ENCODE measurements at regions not wholly inside any gene's neighbourhood (a gene's known extent, or its start where the extent isn't known, plus 50 kb on each side); places are given as distances from the start of the nearest gene placed in this dataset.

- Histone ChIP-seq H3K27me3 (ENCODE audit: control insufficient read depth in 4 of 4, insufficient read depth in 4 of 4, low read length in 3 of 4) (no peaks in the 10 kb centered on the region), H3K9ac (ENCODE audit: low read depth in 1 of 2, low read length in 2 of 2) (no peak overlapping the region), H3K4me3 (ENCODE audit: low read depth in 1 of 3, low read length in 3 of 3) (no peak overlapping the region), H3K4me1 (ENCODE audit: control insufficient read depth in 4 of 4, insufficient read depth in 4 of 4, low read length in 3 of 4) (no peaks in the 10 kb centered on the region), H3K36me3 (ENCODE audit: control insufficient read depth in 4 of 4, insufficient read depth in 3 of 4, low read depth in 1 of 4, low read length in 3 of 4) (no peaks in the 10 kb centered on the region), H3K27ac (ENCODE audit: low read depth in 1 of 2, low read length in 2 of 2) (no peak overlapping the region), H3K9me3 (ENCODE audit: control insufficient read depth in 4 of 4, low read length in 3 of 4) (no peaks in the 10 kb centered on the region)
- 32% methylated on average over 1 of the region's 1 CpG for WGBS
- no peak for DNase-seq (ENCODE audit: low spot score)
- no peak for TF ChIP-seq TAF1 (conservative IDR thresholded peaks at IDR 0.05)
- TF ChIP-seq HNF4G (IDR thresholded peaks at IDR 0.05): no peak
- TF ChIP-seq ZBTB33 (IDR thresholded peaks at IDR 0.05): no peak
- no peak for TF ChIP-seq JUND (IDR thresholded peaks at IDR 0.05)
- no peak for TF ChIP-seq RXRA (IDR thresholded peaks at IDR 0.05)
- no peak for TF ChIP-seq EGR1 (IDR thresholded peaks at IDR 0.05; ENCODE audit: low read depth in 2 of 2)
- no peak for TF ChIP-seq REST (IDR thresholded peaks at IDR 0.05)
- no peak for TF ChIP-seq FOXA1 (IDR thresholded peaks at IDR 0.05)
- TF ChIP-seq RAD21 (IDR thresholded peaks at IDR 0.05): no peak
- TF ChIP-seq GABPA (IDR thresholded peaks at IDR 0.05 in 1 of 2, conservative IDR thresholded peaks at IDR 0.05 in 1 of 2): no peak
- TF ChIP-seq YY1 (IDR thresholded peaks at IDR 0.05): no peak
- no peak for TF ChIP-seq FOXA2 (IDR thresholded peaks at IDR 0.05)
- no peak for TF ChIP-seq SP1 (IDR thresholded peaks at IDR 0.05)
- TF ChIP-seq NR2F2 (IDR thresholded peaks at IDR 0.05): no peak
- TF ChIP-seq CTCF (IDR thresholded peaks at IDR 0.05; ENCODE audit: low read depth, low read length, missing input control): no peak
- TF ChIP-seq HNF4A (conservative IDR thresholded peaks at IDR 0.05): no peak
- TF ChIP-seq, protein P1, sequence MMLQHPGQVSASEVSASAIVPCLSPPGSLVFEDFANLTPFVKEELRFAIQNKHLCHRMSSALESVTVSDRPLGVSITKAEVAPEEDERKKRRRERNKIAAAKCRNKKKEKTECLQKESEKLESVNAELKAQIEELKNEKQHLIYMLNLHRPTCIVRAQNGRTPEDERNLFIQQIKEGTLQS (IDR thresholded peaks at IDR 0.05): no peak
- TF ChIP-seq, protein P2, sequence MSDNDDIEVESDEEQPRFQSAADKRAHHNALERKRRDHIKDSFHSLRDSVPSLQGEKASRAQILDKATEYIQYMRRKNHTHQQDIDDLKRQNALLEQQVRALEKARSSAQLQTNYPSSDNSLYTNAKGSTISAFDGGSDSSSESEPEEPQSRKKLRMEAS (IDR thresholded peaks at IDR 0.05): no peak
These were observed 793.8 kb downstream of the PLA2G4A start for GRCh38 chr1:187622545-187622944.

Measured in liver (tissue), 8 donors.